Mesodermal cell (in vitro differentiated cells): ENCODE measurements at regions not wholly inside any gene's neighbourhood (a gene's known extent, or its start where the extent isn't known, plus 50 kb on each side); places are given as distances from the start of the nearest gene placed in this dataset.
A peak's percentile ranks its signal among the peaks of the same experiment; 100 is the strongest.

Experiments
- H3K27ac ChIP-seq: 2 replicates; pipeline ENCODE4 v1.7.0; 2013; ENCODE audit warnings: mild to moderate bottlenecking, low read depth, low read length, moderate library complexity; ENCODE audit not compliant: severe bottlenecking
- H3K36me3 ChIP-seq: 2 replicates; pipeline ENCODE4 v1.7.1; 2013; ENCODE audit warnings: mild to moderate bottlenecking, low read length, moderate library complexity; ENCODE audit not compliant: control insufficient read depth, insufficient read depth
- H3K4me1 ChIP-seq: one replicate; pipeline ENCODE4 v1.7.1; 2013; ENCODE audit warnings: mild to moderate bottlenecking, low read length; ENCODE audit not compliant: insufficient read depth, control insufficient read depth, poor library complexity, severe bottlenecking
- H3K4me3 ChIP-seq: 2 replicates; pipeline ENCODE4 v1.7.0; 2013; ENCODE audit warnings: low read length, control low read depth, mild to moderate bottlenecking; ENCODE audit not compliant: insufficient read depth, poor library complexity, severe bottlenecking; ENCODE audit errors: extremely low read depth
- H3K9me3 ChIP-seq: 2 replicates; pipeline ENCODE4 v1.7.1; 2013; ENCODE audit warnings: mild to moderate bottlenecking, low read length, moderate library complexity; ENCODE audit not compliant: control insufficient read depth
- WGBS, 2 experiments: methylation state at CpG; one replicate each; pipeline ENCODE4 v1.1.5; 2013; ENCODE audit warnings: missing lambda C conversion rate in 2 of 2; ENCODE audit not compliant: insufficient coverage in 2 of 2; 5-methylcytosine and 5-hydroxymethylcytosine counted together

DNA sequence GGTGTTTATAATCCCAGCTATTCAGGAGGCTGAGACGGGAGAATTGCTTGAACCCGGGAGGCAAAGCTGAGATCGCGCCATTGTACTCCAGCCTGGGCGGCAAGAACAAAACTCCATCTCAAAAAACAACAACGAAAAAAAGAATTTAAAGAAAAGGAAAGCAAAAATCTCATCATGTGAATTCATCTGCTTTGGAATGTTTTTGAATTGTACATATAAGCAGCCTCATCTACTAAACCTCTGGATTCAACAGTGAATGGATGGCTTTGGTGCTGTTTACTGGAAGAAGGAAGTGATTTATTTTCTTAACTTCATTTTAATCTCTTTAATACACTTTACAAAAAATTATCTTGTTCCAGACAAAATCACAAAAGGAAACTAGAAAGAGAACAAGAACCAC, 51.8 kb upstream of the PNRC1 start:
- 96 to 98% methylated on average over 5 to 6 of the region's 6 CpGs for WGBS, 2 experiments
- no peaks in the 10 kb centered on the region for H3K36me3 ChIP-seq
- H3K4me3 ChIP-seq, result no peak overlapping the region
- H3K27ac ChIP-seq, result no peak overlapping the region
- H3K9me3 ChIP-seq, result no peaks in the 10 kb centered on the region
- H3K4me1 ChIP-seq, result no peaks in the 10 kb centered on the region

DNA sequence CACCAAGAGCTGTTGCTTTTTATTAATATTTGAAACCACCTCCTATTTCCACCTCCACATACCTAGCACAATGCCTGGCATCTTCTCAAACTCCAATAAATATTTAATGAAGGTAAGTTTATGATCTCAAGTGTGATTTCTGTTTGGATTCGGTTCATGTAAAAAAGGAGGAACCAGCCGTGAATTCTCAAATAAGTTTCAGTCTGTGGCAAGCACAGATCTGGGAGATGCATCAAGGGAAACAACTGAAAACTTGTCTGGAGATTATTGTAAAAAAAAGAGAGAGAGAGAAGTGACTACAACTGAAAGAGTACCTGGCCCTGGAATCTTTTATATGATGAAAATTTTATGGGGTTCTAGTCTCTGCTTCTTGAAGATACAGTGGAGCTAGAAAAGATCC, 52.8 kb upstream of the PNRC1 start:
- Histone ChIP-seq H3K36me3 (no peaks in the 10 kb centered on the region), H3K27ac (no peak overlapping the region), H3K4me1 (no peaks in the 10 kb centered on the region), H3K4me3 (no peak overlapping the region), H3K9me3 (no peaks in the 10 kb centered on the region)
- whole genome bisulfite sequencing, 2 experiments, result 97% methylated on average over 2 of the region's 2 CpGs; no CpG with 5 or more reads in 1 of the 2 experiments

GRCh38 chr6:89026151-89026550, 54.4 kb upstream of the PNRC1 start:
- H3K9me3 ChIP-seq, result no peaks in the 10 kb centered on the region
- H3K4me1 ChIP-seq, result no peaks in the 10 kb centered on the region
- no peaks in the 10 kb centered on the region for H3K36me3 ChIP-seq
- no peak overlapping the region for H3K27ac ChIP-seq
- 89 to 100% methylated on average over 4 of the region's 4 CpGs for WGBS, 2 experiments
- no peak overlapping the region for H3K4me3 ChIP-seq

GRCh38 chr6:89025633-89026032, 54.9 kb upstream of the PNRC1 start:
- no peaks in the 10 kb centered on the region for H3K36me3 ChIP-seq
- H3K4me3 ChIP-seq, result no peak overlapping the region
- no peaks in the 10 kb centered on the region for H3K9me3 ChIP-seq
- no peaks in the 10 kb centered on the region for H3K4me1 ChIP-seq
- WGBS, 2 experiments, result 83 to 89% methylated on average over 2 to 3 of the region's 3 CpGs
- no peak overlapping the region for H3K27ac ChIP-seq

DNA sequence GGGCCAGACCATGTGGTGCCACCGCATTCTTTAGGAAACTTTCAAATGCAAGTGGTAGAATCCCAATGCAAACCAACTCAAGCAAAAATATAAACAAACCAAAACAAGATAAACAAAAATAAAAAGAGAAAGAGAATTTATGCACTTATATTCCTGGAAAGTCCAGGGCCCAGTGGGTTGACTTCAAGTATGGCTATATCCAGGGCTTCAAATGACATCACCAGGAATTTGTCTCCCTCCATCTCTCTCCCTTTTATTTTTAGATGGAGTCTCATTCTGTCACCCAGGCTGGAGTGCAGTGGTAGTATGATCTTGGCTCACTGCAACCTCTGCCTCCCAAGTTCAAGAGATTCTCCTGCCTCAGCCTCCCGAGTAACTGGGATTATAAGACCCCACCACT, 56.1 kb upstream of the PNRC1 start:
- H3K9me3 ChIP-seq, result no peaks in the 10 kb centered on the region
- no peak overlapping the region for H3K4me3 ChIP-seq
- WGBS, 2 experiments, result 78 to 83% methylated on average over 1 of the region's 2 CpGs
- H3K27ac ChIP-seq, result no peak overlapping the region
- H3K4me1 ChIP-seq, result no peaks in the 10 kb centered on the region
- H3K36me3 ChIP-seq, result no peaks in the 10 kb centered on the region

DNA sequence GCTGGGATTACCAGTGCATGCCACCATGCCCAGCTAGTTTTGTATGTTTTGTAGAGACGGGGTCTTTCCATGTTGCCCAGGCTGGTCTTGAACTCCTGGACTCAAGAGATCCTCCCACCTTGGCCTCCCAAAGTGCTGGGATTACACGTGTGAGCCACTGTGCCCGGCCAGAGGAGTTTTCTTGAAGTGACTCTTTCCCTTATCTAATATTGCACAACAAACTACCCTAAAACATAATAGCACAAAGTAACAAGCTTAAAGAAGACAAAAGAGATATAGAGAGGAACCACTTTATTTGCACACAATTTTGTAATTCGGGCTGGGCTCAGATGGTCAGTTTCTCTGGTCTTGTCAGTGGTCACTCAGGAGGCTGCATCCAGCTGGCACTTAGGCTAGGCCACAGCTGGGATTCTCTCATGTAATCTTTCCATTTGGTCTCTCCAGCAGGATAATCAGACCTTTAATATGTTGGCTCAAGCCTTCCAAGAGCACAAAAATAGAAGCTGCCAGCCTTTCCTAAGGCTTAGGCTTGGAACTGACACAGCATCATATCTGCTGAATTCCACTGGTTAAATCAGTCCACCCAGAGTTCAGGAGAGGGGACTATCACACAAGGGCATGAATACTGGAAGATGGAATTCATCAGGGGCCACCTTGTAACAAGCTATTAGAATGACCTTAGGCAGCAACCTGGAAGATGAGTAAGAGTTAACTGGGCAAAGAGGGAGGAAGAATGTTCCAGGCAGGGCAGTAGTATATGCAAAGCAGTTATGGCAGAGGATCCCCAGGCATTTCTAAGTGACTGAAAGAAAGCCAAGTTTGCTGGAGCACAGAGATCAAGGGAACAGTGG, 56.7 kb upstream of the PNRC1 start:
- 100% methylated on average over 2 of the region's 4 CpGs for WGBS, 2 experiments
- no peaks in the 10 kb centered on the region for H3K9me3 ChIP-seq
- no peak overlapping the region for H3K4me3 ChIP-seq
- H3K36me3 ChIP-seq, result no peaks in the 10 kb centered on the region
- no peak overlapping the region for H3K27ac ChIP-seq
- H3K4me1 ChIP-seq, result no peaks in the 10 kb centered on the region

GRCh38 chr6:89022798-89023197, 57.8 kb upstream of the PNRC1 start:
- Histone ChIP-seq H3K27ac (peak overlapping the region; percentile 8), H3K4me1 (no peaks in the 10 kb centered on the region), H3K9me3 (no peaks in the 10 kb centered on the region), H3K36me3 (no peaks in the 10 kb centered on the region), H3K4me3 (no peak overlapping the region)

DNA sequence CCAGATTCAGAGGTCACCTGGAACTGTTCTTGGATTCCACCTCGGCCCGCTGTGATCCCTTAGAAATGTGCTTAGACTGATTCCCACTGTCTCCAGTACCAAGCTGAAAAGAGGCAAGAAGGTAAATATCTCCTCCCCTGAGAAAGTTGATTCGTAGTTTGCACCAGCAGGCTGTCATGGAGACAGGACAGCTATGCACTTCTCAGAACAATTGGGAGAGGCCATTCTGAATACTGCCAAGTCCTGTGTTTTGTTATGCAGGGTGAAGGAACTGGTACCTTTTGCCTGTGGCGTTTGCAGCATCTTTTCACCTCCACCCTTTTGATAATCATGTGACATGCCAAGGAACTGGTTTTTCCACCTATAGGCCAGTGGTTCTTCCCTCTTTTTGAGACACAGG, 58.2 kb upstream of the RNGTT start:
- no peaks in the 10 kb centered on the region for H3K36me3 ChIP-seq
- no peaks in the 10 kb centered on the region for H3K4me1 ChIP-seq
- no peaks in the 10 kb centered on the region for H3K9me3 ChIP-seq
- H3K27ac ChIP-seq, result no peak overlapping the region
- no peak overlapping the region for H3K4me3 ChIP-seq
- WGBS, 2 experiments, result 44 to 58% methylated on average over 2 to 3 of the region's 4 CpGs

DNA sequence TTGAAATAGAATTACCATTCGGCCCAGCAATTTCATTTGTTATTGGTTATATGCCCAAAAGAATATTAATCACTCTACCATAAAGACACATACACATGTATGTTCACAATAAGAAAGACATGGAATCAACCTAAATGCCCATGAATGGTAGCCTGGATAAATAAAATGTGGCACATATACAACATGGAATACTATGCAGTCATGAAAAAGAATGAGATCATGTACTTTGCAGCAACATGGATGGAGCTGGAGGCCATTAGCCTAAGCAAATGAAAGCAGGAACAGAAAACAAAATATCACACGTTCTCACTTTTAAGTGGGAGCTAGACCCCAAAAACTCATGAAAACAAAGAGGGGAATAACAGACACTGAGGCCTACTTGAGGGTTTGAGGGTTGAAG, 52.6 kb upstream of the RNGTT start:
- 100% methylated on average over 1 of the region's 2 CpGs; no CpG with 5 or more reads in 1 of the 2 experiments for WGBS, 2 experiments
- no peaks in the 10 kb centered on the region for H3K36me3 ChIP-seq
- H3K4me1 ChIP-seq, result no peaks in the 10 kb centered on the region
- no peak overlapping the region for H3K27ac ChIP-seq
- H3K9me3 ChIP-seq, result no peaks in the 10 kb centered on the region
- no peak overlapping the region for H3K4me3 ChIP-seq

DNA sequence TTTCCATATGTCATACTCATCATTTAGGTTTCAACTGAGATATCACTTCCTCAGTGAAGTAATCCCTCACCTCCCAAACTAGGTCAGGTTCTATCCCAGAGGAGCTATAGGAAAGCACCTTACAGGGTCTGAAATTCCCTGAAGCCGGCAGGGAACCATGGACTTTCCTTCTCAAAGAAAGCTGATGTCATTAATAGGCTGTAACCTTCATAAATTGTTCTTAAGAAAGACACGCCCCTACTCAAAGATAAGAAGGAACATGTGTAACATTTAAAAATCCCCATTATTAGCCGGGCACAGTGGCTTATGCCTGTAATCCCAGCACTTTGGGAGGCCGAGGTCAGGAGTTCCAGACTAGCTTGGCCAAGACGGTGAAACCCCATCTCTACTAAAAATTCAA, 50.0 kb upstream of the RNGTT start:
- peaks cover 3% of the 10 kb centered on the region for H3K4me1 ChIP-seq
- H3K9me3 ChIP-seq, result no peaks in the 10 kb centered on the region
- no peak overlapping the region for H3K4me3 ChIP-seq
- no peaks in the 10 kb centered on the region for H3K36me3 ChIP-seq
- no peak overlapping the region for H3K27ac ChIP-seq
- WGBS, 2 experiments, result 40 to 68% methylated on average over 2 to 4 of the region's 5 CpGs
